NCI-H2029 (cell line): ENCODE measurements at regions not wholly inside any gene's neighbourhood (a gene's known extent, or its start where the extent isn't known, plus 50 kb on each side); places are given as distances from the start of the nearest gene placed in this dataset.

Experiments
- DNase-seq: peaks from one replicate; lab custom pipeline; 2025; lab: John Stamatoyannopoulos, UW

- no peak for DNase-seq
Observed at GRCh38 chr2:2570871-2571270, 239.8 kb upstream of the MYT1L start.

- no peak for DNase-seq
Observed at GRCh38 chr2:2570360-2570759, 239.3 kb upstream of the MYT1L start.

- DNase-seq: no peak
Observed at GRCh38 chr2:2569836-2570235, 238.8 kb upstream of the MYT1L start.

- DNase-seq: no peak
Observed at GRCh38 chr2:2569306-2569705, 238.2 kb upstream of the MYT1L start.

GRCh38 chr2:2568411-2568810 lies 237.3 kb upstream of the MYT1L start:
- DNase-seq: no peak

GRCh38 chr2:2567776-2568175 lies 236.7 kb upstream of the MYT1L start:
- DNase-seq: no peak

- DNase-seq: no peak
Observed at GRCh38 chr2:2566396-2567323, 235.6 kb upstream of the MYT1L start.

GRCh38 chr2:2565671-2566070 lies 234.6 kb upstream of the MYT1L start:
- no peak for DNase-seq

GRCh38 chr2:2564300-2565078 lies 233.4 kb upstream of the MYT1L start:
- DNase-seq: no peak

- no peak for DNase-seq
Observed at GRCh38 chr2:2563309-2563860, 232.3 kb upstream of the MYT1L start.

- no peak for DNase-seq
Observed at GRCh38 chr2:2562867-2563266, 231.8 kb upstream of the MYT1L start.

- no peak for DNase-seq
Observed at GRCh38 chr2:2561346-2562095, 230.4 kb upstream of the MYT1L start.

- DNase-seq: no peak
Observed at GRCh38 chr2:2560374-2561015, 229.4 kb upstream of the MYT1L start.

GRCh38 chr2:2558476-2558875 lies 227.4 kb upstream of the MYT1L start:
- DNase-seq: no peak

GRCh38 chr2:2557475-2557874 lies 226.4 kb upstream of the MYT1L start:
- no peak for DNase-seq

- DNase-seq: no peak
Observed at GRCh38 chr2:2550856-2551255, 219.8 kb upstream of the MYT1L start.

- no peak for DNase-seq
Observed at GRCh38 chr2:2547911-2548310, 216.8 kb upstream of the MYT1L start.

GRCh38 chr2:2547451-2547850 lies 216.4 kb upstream of the MYT1L start:
- no peak for DNase-seq

GRCh38 chr2:2546046-2546445 lies 215.0 kb upstream of the MYT1L start:
- DNase-seq: no peak

- DNase-seq: no peak
Observed at GRCh38 chr2:2542966-2543611, 212.0 kb upstream of the MYT1L start.

- DNase-seq: no peak
Observed at GRCh38 chr2:2542316-2542715, 211.2 kb upstream of the MYT1L start.
